Caki2 (cell line): ENCODE measurements at regions not wholly inside any gene's neighbourhood (a gene's known extent, or its start where the extent isn't known, plus 50 kb on each side); places are given as distances from the start of the nearest gene placed in this dataset.
"Not testable (repeated sequence)": the region's sequence is repeated elsewhere in the genome, so short reads cannot be mapped to it uniquely, and the experiment has no call there.

Source experiments
- DNase-seq: peaks from one replicate; pipeline ENCODE4 v3.0.0-alpha.2; 2015; ENCODE audit warnings: low read depth
- in situ Hi-C: cut with HindIII; loops from 2 replicates; pipeline ENCODE4 v1.10.0; 2016; ENCODE audit warnings: low sequenced_read_pairs, low pct_unique_long_range_greater_than_20kb, mixed read lengths

DNA sequence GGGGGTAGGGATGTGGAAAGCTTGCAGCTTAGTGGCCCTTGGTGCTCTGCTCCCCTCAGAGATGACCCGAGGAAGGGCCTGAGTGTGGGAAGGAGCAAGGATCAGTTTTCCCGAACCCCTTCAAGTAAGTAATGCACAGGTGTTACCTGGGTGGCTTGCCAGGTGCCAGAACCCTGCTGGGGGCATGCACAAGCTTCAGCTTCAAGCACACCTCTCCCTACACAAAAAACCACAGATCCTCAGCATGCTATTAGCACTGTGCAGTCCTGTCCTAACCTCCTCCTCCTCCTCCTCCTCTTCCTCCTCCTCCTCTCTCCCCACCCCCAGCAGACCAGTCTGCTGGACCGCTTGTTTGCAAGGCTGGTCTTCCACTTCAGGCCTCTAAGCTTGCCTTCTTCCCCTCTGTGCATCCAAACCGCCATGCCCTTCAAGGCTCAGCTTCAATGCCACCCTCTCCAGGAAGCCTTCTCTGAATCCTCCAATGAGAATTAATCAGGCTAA is 114.8 kb downstream of the ACAA2 start:
- no peak for DNase-seq

DNA sequence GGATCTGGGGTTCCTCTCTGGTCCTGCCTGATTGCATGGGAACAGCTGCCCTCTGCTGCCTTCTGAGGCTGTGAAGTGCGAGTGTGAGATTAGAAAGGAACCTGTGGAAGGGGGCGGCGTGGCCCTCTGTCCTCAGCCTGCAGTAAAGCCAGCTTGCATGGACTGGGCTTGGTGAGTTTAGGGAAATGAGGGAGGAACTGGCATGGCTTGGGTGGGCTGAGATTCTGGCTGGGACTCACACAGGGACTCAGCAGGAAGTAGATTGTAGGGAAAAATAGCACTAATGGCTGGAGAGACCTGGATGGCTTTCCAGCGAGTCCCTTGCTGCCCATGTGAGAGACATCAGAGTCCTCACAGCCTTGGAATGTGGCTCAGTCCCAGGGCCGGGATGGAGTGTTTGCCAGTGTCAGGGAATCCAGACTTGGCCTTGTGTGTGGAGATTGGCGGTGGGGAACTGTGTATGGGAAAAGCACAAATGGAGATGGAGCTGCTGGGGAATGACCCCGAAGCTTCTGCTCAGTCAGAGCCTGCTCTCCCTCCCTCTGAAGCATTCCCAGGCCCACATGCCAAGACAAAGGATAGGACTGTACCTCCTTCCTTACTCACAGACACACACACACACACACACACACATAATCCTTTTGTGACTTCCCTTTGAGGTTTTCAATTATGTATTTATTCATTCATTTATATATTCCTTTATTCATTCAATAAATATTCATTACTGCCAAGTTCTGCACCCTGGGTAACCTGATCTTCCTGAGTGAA is 115.4 kb downstream of the ACAA2 start:
- in situ Hi-C loops, result no loop called here
- DNase-seq, result no peak

More for the DNA sequence above, 114.8 kb downstream of the ACAA2 start:
- in situ Hi-C loops, result no loop called here

DNA sequence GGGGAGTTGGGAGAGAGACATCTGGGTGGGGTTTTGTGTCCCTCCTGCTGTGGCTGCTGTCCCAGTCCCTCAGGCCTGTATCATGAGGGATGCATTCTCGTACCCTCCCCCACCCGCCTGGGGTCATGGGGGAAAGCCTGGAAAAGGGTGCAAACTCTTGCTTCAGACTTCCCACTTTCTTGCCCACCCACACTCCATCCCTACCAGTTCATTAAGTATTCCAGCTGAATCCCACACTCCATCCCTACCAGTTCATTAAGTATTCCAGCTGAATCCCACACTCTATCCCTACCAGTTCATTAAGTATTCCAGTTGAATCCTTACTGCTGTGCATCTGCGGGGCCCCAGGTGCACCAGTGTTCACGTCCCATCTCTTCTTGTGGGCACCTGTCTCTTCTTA is 116.3 kb downstream of the ACAA2 start:
- DNase-seq, result no peak
- in situ Hi-C loops, result no loop called here

DNA sequence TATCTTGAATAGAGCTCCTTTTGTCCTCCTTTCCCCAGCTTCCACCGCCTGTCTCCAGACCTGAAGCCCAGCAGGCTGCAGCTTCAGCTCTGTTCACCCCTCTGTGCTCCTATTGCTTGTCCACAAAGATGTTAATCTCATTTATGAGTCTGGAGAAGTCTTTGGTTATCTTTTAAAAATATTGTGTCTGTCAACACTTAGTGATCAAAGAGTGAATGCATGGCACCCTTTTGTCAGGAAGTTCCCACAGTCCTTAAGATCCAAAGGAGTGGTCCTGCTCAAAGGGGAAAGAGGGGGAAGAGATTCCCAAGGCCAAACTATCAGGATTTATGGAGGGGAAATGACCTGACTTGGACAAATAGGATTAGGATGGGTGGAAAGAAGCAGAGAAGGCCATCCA is 118.9 kb downstream of the ACAA2 start:
- DNase-seq, result no peak
- in situ Hi-C loops, result no loop called here

DNA sequence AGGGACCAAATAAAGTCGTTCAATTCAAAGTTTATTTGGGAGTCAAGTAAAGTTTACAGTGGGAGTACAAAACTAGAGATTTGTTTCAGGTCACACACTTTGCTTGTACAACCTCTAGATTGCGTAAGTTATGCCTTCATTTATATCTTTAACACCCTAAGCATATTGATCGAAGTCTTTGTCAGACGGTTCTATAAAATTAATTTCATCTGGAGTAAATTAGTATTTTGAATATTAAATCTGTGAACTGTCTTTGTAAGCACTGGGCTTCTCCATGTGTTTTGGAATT is 119.7 kb downstream of the ACAA2 start:
- in situ Hi-C loops, result no loop called here
- no peak for DNase-seq

DNA sequence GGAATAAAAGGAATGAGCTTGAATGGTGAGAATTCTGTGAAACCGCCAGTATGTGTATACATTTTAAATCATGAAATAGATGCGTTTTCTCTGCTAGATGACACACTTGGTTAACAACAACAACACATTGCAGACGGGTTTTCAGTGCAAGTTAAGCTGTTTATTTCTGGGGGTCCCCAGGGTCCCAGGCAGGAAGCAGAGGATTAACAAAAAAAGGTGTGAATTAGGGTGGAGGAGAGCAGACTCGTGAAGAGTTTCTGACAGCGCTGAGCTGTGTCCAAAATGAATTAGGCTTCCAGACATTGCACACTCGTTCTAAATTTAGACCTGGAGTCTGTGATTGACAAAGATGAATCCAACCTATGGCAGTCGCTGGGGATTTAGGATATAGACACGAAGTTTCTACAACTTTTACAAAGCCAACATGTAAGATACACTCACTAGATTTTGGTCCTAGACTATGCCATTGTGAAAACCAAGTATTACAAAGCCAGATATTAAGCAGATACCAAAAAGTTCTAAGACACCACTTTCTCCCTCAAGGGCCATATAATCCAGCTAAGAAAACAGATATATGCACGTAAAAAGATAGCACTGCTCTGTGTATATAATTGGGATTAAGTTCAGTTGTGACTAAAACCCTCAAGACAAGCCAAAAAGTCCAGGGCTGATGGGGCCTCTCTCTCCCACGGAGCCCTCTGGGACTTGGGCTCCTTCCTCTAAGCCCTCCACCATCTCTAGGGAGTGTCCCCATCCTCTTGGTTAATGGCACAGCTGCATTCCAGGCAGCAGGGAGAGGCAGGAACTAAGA is 120.2 kb downstream of the ACAA2 start:
- in situ Hi-C loops, result no loop called here
- no peak for DNase-seq

DNA sequence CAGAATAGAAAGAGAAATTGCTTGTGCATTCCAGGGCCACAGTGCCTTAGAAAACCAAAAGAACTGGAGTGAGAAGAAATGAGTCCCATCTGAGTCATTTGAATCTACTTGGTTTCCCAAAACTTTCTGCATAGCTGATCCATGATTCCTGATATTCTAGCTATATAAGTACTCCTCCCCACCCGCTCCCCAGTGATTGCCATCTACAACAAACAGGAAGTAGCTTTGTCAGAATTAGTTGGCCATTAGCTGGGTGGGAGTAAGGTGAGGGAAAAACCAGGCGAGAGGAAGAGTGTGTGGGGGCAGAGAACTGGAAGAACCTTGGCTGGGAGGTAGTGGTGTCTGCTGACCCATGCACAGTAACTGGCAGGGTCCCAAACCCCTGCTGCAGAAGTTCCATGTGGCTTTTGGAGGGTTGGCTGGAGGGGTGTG is 122.1 kb downstream of the ACAA2 start:
- in situ Hi-C loops, result no loop called here
- peak; percentile 60 for DNase-seq

DNA sequence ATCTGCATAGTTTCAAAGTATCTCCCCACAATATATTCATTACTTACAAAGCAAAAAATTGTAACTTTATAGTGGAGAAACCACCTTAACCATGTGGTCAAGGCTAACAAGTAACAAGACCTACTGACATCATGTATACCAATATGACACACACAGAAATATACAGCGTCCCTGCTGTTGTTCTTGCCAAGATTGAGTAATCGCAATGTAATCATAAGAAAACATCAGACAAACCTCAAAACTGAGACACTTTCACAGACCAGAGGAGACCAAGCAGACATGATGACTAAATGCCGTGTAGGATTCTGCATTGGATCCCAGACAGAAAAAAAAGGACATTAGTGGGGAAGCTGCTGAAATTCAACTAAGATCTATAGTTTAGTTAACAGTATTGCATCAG is 123.0 kb downstream of the ACAA2 start:
- DNase-seq, result peak; percentile 61
- in situ Hi-C loops, result no loop called here

DNA sequence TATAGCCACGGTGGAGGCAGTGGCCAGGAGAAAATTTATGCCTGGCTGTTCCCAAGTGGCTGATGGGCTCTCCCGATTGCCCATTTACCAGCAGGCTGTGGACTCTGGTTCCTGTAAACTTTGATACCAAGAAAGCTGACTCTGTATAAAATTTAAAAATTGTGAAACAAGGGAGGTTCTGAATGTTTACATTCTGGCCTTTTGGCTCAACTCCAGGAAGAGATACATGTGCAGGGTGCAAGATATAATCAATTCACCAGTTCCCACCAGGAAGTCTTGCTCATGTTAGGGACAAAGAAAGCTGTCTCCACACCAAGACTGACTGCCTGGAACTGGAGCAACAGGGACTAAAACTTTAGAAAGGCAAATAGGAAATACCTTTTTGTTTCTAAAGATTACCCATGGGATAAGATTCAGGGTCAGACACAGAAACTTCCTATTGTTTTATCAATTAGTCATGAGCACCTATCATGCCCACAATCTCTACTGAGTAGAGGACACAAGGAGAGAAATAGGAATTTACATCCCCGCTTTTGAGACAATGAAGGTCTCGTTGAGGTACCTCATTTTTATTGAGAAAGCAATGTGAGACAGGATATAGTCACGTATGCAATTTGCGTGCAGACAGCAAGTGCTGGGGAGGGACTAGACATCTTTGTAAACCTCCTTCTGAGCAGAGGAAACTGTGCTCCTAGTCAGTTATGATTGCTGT is 123.5 kb downstream of the LIPG start:
- in situ Hi-C loops, result no loop called here
- no peak for DNase-seq

DNA sequence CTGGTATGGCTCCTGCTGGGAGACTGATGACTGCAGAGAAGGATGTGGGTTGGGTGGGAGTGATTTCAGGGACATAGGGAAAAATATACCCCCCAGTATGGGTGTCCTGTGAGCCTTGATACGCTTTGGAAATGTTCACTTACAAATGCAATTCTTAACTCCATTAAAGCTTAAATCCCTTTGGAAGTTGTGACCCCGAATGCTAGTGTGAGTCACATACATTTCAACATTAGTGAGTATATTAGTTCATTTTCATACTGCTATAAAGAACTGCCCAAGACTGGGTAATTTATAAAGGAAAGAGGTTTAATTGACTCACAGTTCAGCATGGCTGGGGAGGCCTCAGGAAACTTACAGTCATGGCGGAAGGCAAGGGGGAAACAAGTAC is 120.9 kb downstream of the LIPG start:
- DNase-seq, in situ Hi-C loops: not testable (repeated sequence)

DNA sequence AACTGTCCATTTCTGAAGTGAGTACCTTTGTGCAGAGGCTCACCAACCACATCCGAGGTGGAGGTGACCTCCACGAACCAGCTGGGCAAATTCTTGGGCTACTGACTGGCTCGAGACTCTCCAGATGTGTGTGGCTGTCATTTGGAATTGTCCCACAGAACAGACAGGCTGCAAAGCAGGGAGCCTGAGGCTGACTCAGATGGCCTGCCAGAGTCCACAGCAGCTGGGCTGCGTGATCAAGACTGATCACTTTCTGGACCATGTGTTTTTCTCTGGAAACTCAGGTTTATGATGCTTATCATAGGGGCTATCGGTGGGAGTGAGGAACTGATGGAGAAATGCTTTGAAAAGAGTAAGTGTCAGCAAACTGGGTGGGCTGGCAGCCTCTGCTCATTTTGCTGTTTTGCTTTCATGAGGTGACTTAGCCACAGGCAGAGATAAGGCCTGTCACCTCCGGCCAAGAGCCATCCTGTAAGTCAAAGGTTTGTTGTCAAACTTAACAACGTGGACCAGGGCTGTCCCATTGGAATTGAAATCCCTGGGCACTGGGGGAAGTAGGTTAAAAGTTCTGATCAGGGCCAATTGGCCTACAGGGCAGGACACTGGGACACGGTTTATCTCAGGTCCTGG is 120.4 kb downstream of the LIPG start:
- no peak for DNase-seq
- in situ Hi-C loops, result no loop called here

DNA sequence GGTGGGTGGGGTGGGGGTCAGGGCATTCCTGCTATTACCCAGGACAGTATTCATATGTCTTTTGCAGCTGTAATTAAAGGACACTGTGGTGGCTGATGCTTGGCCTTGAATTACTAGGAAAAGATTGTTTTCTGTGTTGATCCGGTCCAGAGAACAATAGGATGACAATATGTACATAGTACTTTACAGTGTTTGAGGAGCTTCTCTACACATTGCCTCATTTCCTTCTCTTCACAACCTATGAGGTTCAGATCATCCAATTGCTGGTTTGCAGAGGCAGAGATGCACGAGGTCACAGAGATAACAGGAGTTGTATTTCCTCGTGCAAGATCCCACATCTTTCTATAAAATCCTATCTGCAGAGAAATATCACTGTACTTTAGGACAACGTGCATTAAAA is 119.5 kb downstream of the LIPG start:
- in situ Hi-C loops, result no loop called here

DNA sequence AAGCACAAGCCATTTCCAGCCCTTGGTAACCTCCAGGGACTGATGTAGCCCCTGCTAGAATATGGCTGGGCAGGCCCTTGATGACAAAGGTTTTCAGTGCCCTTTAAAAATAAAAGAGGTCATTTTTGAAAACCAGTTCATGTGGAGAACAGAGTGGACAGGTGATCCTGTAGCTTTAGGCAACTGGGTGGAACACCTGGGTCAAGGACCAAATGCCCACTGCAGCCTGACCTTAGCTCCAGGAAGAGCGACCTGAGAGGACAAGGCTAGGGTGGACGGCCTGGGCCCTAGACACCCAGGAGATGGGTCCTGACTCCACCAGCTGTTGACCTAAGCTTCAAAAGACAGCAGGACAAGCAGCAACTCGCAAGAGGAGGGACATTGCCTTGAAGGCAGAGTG is 116.6 kb downstream of the LIPG start:
- in situ Hi-C loops, result no loop called here
- DNase-seq, result no peak

More for the DNA sequence above, 119.5 kb downstream of the LIPG start:
- DNase-seq, result no peak

DNA sequence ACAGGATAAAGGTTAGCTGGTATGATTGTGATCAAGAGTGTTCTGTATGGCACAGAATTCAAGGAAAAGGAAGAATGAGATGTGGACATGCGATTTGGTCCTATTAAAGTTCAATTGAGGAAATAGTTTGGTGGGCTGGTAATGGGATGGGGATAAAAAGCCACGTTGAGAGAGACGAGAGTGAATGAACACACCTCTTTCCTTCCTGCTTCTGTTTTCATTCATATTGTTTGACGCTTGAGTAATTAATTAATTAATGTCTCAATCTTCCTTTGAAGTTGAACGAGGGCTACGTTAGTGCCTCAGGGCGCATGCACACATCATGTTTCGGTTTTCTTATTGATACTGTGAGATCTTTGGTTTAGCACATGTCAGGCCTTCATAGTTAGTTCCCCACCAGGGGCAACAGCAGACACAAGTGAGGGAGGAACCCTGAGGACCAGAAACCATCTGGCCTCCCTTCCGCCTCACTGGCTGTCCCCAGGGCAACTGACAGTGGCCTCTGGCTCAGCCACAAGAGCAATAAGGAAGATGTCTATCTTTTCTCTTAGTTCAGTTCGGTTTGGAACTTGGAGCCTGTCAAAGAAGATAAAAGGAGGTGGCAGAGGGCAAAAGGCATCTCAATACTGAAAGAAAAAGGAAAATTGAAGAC is 116.0 kb downstream of the LIPG start:
- no peak for DNase-seq

DNA sequence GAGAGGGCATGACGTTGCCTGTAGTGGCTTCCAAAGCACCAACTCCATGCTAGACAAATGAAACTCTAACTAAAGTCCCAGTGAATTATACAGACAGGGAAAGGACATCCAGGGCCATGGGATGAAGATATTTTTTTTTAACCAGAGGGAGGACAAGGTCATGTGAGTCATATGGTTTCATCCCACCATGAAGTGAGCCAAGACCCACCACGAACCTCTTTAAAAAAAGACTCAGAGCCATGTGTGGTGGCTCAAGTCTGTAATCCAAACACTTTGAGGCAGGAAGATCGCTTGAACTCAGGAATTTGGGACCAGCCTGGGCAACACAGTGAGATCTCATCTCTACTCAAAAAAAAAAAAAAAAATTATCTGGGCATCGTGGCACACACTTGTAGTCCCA is 115.2 kb downstream of the LIPG start:
- in situ Hi-C loops, result no loop called here
- DNase-seq, result no peak

More for the DNA sequence above, 116.0 kb downstream of the LIPG start:
- in situ Hi-C loops, result no loop called here

DNA sequence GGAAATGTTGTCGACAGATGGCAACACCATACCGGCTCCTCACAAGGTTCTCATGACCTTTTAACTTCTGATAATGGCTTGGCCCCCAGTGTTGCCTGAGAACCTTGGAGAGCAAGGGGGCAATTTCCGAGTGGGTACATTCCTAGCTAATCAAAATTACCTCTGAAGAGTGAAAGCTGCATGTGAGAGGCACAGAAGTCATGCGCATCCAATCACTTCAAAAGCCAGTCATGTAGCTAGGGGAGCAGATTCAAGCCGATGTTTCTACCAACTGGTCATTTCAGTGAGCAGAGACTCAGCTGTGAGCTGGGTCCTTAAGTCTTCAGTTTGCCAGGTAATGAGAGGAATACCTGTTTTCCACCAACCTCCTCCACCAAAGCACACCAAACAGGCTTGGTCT is 111.4 kb downstream of the LIPG start:
- DNase-seq, result no peak
- in situ Hi-C loops, result no loop called here

DNA sequence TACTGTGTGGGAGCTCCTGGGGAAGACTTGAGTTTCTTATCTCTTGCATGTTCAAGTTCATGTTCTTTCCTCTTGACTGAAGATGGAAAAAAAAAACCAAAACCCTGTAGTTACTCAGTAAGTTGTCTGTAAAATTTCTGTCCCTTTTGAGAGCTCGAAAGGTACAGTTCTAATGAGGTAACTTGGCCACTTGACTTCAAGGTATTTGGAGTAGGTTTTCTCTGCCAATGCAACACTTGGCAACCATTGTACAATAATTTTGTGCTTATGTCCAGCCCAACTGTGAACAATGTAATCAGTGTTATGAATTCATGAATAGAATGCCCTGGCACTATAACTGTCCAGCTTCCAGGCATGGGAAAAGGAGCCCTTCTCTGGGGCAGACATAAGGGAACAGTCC is 111.0 kb downstream of the LIPG start:
- no peak for DNase-seq

DNA sequence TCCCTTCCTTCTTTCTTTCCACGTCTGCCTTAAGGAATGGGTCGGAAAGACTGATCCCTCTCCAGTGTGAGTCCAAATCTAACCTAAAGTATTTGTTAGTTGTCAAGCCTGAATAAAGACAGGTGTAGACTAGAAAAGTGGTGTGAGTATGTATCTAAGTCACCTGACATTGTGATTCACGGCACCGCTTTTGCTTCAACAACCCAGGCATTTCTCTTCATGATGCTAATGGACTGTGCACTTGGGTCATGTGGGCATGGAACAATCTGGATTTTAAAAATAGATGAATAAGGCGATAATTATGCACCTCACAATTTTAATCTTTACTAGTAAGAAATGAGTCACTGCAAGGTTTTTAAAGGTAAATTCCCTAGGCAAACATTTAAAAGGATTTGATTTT is 107.5 kb downstream of the LIPG start:
- in situ Hi-C loops, result no loop called here
- DNase-seq, result no peak

More for the DNA sequence above, 111.0 kb downstream of the LIPG start:
- in situ Hi-C loops, result no loop called here
